B cell (primary cell): ENCODE measurements at regions not wholly inside any gene's neighbourhood (a gene's known extent, or its start where the extent isn't known, plus 50 kb on each side); places are given as distances from the start of the nearest gene placed in this dataset.

Experiments
- CTCF ChIP-seq: fragments of 200-600 bp; IDR thresholded peaks from one replicate; pipeline ENCODE4 v1.8.0; 2022; ENCODE audit warnings: antibody characterized with exemption, mild to moderate bottlenecking
- EZH2 ChIP-seq: IDR thresholded peaks from 2 replicates; pipeline ENCODE4 v1.6.1; 2012; ENCODE audit warnings: borderline replicate concordance, low read depth, mild to moderate bottlenecking, moderate library complexity, low read length; ENCODE audit not compliant: insufficient read depth, poor library complexity, severe bottlenecking

- no peak for TF ChIP-seq CTCF
- no peak for TF ChIP-seq EZH2
Observed at GRCh38 chr11:131299598-131300438, 70.6 kb upstream of the NTM start.
